Smooth muscle cell (in vitro differentiated cells): ENCODE measurements at regions not wholly inside any gene's neighbourhood (a gene's known extent, or its start where the extent isn't known, plus 50 kb on each side); places are given as distances from the start of the nearest gene placed in this dataset.

Source experiments
- DNase-seq: peaks from one replicate; lab custom pipeline; 2025; ENCODE audit not compliant: unreplicated experiment; lab: John Stamatoyannopoulos, UW
- H2AFZ ChIP-seq: fragments of 200-600 bp; sonication (generic); 2 replicates; pipeline ENCODE4 v1.6.0; 2016; ENCODE audit warnings: antibody characterized with exemption, low read depth, mild to moderate bottlenecking
- H3F3A ChIP-seq: fragments of 200-600 bp; sonication (generic); 2 replicates; pipeline ENCODE4 v1.6.0; 2017; ENCODE audit warnings: antibody characterized with exemption, low read depth
- H3K27ac ChIP-seq: fragments of 200-600 bp; sonication (generic); 2 replicates; pipeline ENCODE4 v1.5.1; 2016; ENCODE audit warnings: low read depth, mild to moderate bottlenecking
- H3K27me3 ChIP-seq: fragments of 200-600 bp; sonication (generic); 2 replicates; pipeline ENCODE4 v1.6.1; 2016; ENCODE audit warnings: low read depth, mild to moderate bottlenecking
- H3K36me3 ChIP-seq: fragments of 200-600 bp; sonication (generic); 2 replicates; pipeline ENCODE4 v1.5.1; 2016; ENCODE audit warnings: low read depth
- H3K4me1 ChIP-seq: fragments of 200-600 bp; sonication (generic); 2 replicates; pipeline ENCODE4 v1.5.1; 2016; ENCODE audit warnings: low read depth
- H3K4me2 ChIP-seq: fragments of 200-600 bp; sonication (generic); 2 replicates; pipeline ENCODE4 v1.6.0; 2016; ENCODE audit warnings: mild to moderate bottlenecking
- H3K4me3 ChIP-seq: fragments of 200-600 bp; sonication (generic); 2 replicates; pipeline ENCODE4 v1.5.1; 2016; ENCODE audit warnings: mild to moderate bottlenecking
- H3K79me2 ChIP-seq: fragments of 200-600 bp; sonication (generic); 2 replicates; pipeline ENCODE4 v1.6.0; 2016; ENCODE audit warnings: low read depth, mild to moderate bottlenecking
- H3K9ac ChIP-seq: fragments of 200-600 bp; sonication (generic); 2 replicates; pipeline ENCODE4 v1.6.0; 2016; ENCODE audit warnings: low read depth
- H3K9me3 ChIP-seq: fragments of 200-600 bp; sonication (generic); replicated peaks from 2 replicates; pipeline ENCODE4 v1.5.1; 2016; ENCODE audit warnings: low read depth
- H4K20me1 ChIP-seq: fragments of 200-600 bp; sonication (generic); 2 replicates; pipeline ENCODE4 v1.6.0; 2016; ENCODE audit warnings: low read depth
- WGBS: methylation state at CpG from one replicate; pipeline ENCODE4 v1.1.7; 2016; ENCODE audit warnings: low lambda C conversion rate; 5-methylcytosine and 5-hydroxymethylcytosine counted together
- TF ChIP-seq, protein P1 (sequence below): fragments of 200-600 bp; sonication (generic); IDR thresholded peaks from 2 replicates; pipeline ENCODE4 v1.5.1; 2017; ENCODE audit warnings: borderline replicate concordance, mild to moderate bottlenecking, antibody characterized with exemption; ENCODE audit not compliant: insufficient read depth, poor library complexity, severe bottlenecking

DNA sequence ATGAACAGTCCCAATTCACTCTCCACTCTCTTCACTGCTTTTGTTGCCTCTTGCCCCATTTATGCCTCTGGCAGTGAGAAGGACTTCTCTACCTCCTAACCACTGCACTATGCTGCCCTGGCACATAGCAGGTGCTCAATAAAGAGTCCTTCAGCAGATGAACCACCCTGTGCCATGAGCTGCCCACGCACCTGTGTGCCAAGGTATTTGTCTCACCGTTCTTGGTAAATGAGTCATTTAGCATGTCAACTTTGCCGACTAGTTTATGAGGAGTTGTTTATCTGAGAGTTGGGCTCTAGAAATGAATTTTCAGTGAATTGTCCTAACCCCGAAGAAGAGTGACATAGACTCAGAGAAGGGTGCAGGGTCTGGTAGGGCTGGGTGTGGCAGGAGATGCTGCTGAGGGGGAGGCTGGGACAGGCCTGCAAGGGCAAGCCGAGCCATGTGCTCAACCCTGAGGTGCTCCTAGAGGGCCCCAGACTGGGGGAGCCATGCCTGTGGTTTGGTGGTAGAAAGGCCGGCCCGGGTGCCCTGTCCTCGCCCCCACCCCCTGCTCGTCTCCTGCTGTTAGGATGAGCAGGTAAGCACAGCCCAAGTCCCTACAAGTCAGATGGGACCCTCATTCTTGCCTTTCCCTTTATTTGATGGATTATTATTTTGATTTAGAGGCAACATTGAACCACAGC, 654.5 kb downstream of the MATN1 start:
- Histone ChIP-seq H3K4me1 (no peaks in the 10 kb centered on the region), H3K9ac (no peak overlapping the region), H3K4me2 (no peak overlapping the region), H3F3A (no peaks in the 10 kb centered on the region), H3K27ac (no peak overlapping the region), H3K79me2 (no peaks in the 10 kb centered on the region), H3K27me3 (no peaks in the 10 kb centered on the region), H3K4me3 (no peak overlapping the region), H3K36me3 (no peaks in the 10 kb centered on the region), H3K9me3 (no peaks in the 10 kb centered on the region), H4K20me1 (no peaks in the 10 kb centered on the region), H2AFZ (no peak overlapping the region)
- 96% methylated on average over 9 of the region's 9 CpGs for WGBS
- TF ChIP-seq, protein P1, sequence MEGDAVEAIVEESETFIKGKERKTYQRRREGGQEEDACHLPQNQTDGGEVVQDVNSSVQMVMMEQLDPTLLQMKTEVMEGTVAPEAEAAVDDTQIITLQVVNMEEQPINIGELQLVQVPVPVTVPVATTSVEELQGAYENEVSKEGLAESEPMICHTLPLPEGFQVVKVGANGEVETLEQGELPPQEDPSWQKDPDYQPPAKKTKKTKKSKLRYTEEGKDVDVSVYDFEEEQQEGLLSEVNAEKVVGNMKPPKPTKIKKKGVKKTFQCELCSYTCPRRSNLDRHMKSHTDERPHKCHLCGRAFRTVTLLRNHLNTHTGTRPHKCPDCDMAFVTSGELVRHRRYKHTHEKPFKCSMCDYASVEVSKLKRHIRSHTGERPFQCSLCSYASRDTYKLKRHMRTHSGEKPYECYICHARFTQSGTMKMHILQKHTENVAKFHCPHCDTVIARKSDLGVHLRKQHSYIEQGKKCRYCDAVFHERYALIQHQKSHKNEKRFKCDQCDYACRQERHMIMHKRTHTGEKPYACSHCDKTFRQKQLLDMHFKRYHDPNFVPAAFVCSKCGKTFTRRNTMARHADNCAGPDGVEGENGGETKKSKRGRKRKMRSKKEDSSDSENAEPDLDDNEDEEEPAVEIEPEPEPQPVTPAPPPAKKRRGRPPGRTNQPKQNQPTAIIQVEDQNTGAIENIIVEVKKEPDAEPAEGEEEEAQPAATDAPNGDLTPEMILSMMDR, result no peak
- no peak for DNase-seq

DNA sequence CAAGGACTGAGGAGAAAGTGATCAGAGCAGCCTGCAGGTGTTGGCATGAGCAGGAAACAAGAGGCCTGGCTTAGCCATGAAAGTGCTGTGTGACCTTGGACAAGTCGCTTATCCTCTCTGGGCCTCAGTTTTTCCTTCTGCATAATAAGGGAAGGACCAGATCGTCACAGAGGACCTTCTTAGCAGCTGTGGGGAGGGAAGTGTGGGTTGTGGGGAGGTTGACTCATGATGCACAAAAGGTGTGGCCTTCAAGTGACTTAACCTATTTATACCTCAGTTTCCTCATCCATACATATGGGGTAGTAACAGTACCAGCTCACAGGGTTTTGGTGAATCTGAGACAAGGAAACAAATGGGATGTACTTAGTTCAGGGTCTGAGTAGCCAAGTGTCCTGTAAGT, 658.8 kb downstream of the MATN1 start:
- Histone ChIP-seq H2AFZ (no peak overlapping the region), H4K20me1 (no peaks in the 10 kb centered on the region), H3K4me2 (no peak overlapping the region), H3K27ac (no peak overlapping the region), H3K27me3 (no peaks in the 10 kb centered on the region), H3K9me3 (no peaks in the 10 kb centered on the region), H3K4me1 (no peaks in the 10 kb centered on the region), H3K79me2 (no peaks in the 10 kb centered on the region), H3F3A (no peaks in the 10 kb centered on the region), H3K36me3 (no peaks in the 10 kb centered on the region), H3K4me3 (no peak overlapping the region), H3K9ac (no peak overlapping the region)
- TF ChIP-seq, protein P1, result no peak
- DNase-seq, result no peak
- WGBS, result 77% methylated on average over 2 of the region's 2 CpGs

DNA sequence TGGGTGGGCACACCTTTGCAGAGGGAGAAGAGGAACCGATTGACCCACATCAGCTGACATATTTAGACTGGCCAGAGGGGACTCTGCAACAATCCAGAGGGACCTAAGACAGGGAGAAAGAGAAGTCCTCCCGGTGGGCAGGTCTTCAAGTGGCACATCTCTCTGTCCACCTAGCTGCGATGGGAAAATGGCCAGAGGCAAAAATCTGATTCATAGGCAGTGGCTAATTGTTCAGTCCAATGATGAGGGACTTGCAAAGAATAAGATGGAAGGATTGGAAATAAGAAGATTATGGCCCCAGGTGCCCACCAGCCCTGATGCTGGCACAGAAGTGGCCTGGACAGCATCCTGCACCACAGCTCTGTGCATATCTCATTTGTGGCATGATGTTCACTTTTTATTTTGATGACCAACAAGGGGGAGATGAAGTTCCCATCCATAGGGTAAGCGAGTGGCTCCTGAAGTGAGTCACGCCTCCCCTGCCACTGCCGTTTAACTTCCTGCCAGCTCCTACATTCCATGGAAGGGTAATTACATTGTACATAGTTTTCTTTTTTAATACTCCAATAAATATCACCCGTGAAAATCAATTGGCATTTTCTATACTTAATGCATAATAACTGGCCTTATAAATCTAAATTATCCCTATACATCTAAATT, 659.6 kb downstream of the MATN1 start:
- H3K4me2 ChIP-seq, result no peak overlapping the region
- WGBS, result 84% methylated on average over 7 of the region's 7 CpGs
- no peaks in the 10 kb centered on the region for H3K4me1 ChIP-seq
- H3K9ac ChIP-seq, result no peak overlapping the region
- H3K9me3 ChIP-seq, result no peaks in the 10 kb centered on the region
- no peak for DNase-seq
- H2AFZ ChIP-seq, result no peak overlapping the region
- H4K20me1 ChIP-seq, result no peaks in the 10 kb centered on the region
- no peak overlapping the region for H3K4me3 ChIP-seq
- H3K36me3 ChIP-seq, result no peaks in the 10 kb centered on the region
- H3K79me2 ChIP-seq, result no peaks in the 10 kb centered on the region
- H3F3A ChIP-seq, result no peaks in the 10 kb centered on the region
- no peak overlapping the region for H3K27ac ChIP-seq
- TF ChIP-seq, protein P1, result no peak
- no peaks in the 10 kb centered on the region for H3K27me3 ChIP-seq
